Ishikawa (cell line): ENCODE measurements at regions not wholly inside any gene's neighbourhood (a gene's known extent, or its start where the extent isn't known, plus 50 kb on each side); places are given as distances from the start of the nearest gene placed in this dataset.

Experiments
- CEBPB ChIP-seq: IDR thresholded peaks from 2 replicates; pipeline ENCODE4 v1.6.1; 2012
- CREB1 ChIP-seq: IDR thresholded peaks from 2 replicates; pipeline ENCODE4 v1.6.1; 2012; ENCODE audit warnings: low read depth
- EGR1 ChIP-seq: IDR thresholded peaks from 2 replicates; pipeline ENCODE4 v1.6.1; 2012
- EP300 ChIP-seq: IDR thresholded peaks from 2 replicates; pipeline ENCODE4 v1.6.1; 2012; ENCODE audit warnings: borderline replicate concordance
- FOXM1 ChIP-seq: IDR thresholded peaks from 2 replicates; pipeline ENCODE4 v1.6.1; 2012; ENCODE audit warnings: low read depth, borderline replicate concordance
- NFIC ChIP-seq: IDR thresholded peaks from 2 replicates; pipeline ENCODE4 v1.6.1; 2012
- RAD21 ChIP-seq: IDR thresholded peaks from 2 replicates; pipeline ENCODE4 v1.6.1; 2012; ENCODE audit warnings: low read depth
- TAF1 ChIP-seq: IDR thresholded peaks from 2 replicates; pipeline ENCODE4 v1.6.1; 2012; ENCODE audit warnings: low read depth, mild to moderate bottlenecking
- TCF12 ChIP-seq: IDR thresholded peaks from 2 replicates; pipeline ENCODE4 v1.6.1; 2012; ENCODE audit warnings: low read depth
- TEAD4 ChIP-seq: IDR thresholded peaks from 2 replicates; pipeline ENCODE4 v1.6.1; 2012
- YY1 ChIP-seq: IDR thresholded peaks from 2 replicates; pipeline ENCODE4 v1.6.1; 2012; ENCODE audit warnings: low read depth
- ZBTB7A ChIP-seq: IDR thresholded peaks from 2 replicates; pipeline ENCODE4 v1.6.1; 2012; ENCODE audit warnings: low read depth
- TF ChIP-seq, protein P1 (sequence below): IDR thresholded peaks from 2 replicates; pipeline ENCODE4 v1.6.1; 2012
- TF ChIP-seq, protein P2 (sequence below): IDR thresholded peaks from 2 replicates; pipeline ENCODE4 v1.6.1; 2012
- TF ChIP-seq, protein P3 (sequence below): IDR thresholded peaks from 2 replicates; pipeline ENCODE4 v1.6.1; 2012; ENCODE audit warnings: low read depth, mild to moderate bottlenecking

DNA sequence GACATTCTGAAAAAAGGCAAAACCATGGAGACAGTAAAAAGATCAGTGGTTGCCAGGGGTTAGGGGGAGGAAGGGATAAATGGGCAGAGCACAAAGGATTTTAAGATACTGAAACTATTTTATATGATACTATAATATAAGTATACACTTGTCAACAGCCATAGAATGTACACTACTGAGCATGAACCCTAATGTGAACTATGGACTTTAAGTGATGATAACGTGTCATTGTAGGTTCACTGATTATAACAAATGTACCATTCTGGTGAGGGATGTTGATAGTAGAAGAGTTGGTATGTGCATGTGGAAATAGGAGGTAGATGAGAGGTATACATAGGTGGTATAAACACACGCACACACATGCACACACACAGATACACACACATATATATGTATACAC is 241.6 kb downstream of the NOL4 start:
- no peak for TF ChIP-seq FOXM1
- no peak for TF ChIP-seq TCF12
- no peak for TF ChIP-seq CEBPB
- TF ChIP-seq, protein P1, sequence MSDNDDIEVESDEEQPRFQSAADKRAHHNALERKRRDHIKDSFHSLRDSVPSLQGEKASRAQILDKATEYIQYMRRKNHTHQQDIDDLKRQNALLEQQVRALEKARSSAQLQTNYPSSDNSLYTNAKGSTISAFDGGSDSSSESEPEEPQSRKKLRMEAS: no peak
- no peak for TF ChIP-seq RAD21
- no peak for TF ChIP-seq CREB1
- TF ChIP-seq YY1: no peak
- TF ChIP-seq, protein P2, sequence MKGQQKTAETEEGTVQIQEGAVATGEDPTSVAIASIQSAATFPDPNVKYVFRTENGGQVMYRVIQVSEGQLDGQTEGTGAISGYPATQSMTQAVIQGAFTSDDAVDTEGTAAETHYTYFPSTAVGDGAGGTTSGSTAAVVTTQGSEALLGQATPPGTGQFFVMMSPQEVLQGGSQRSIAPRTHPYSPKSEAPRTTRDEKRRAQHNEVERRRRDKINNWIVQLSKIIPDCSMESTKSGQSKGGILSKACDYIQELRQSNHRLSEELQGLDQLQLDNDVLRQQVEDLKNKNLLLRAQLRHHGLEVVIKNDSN: no peak
- no peak for TF ChIP-seq EP300
- TF ChIP-seq TAF1: no peak
- TF ChIP-seq, protein P3, sequence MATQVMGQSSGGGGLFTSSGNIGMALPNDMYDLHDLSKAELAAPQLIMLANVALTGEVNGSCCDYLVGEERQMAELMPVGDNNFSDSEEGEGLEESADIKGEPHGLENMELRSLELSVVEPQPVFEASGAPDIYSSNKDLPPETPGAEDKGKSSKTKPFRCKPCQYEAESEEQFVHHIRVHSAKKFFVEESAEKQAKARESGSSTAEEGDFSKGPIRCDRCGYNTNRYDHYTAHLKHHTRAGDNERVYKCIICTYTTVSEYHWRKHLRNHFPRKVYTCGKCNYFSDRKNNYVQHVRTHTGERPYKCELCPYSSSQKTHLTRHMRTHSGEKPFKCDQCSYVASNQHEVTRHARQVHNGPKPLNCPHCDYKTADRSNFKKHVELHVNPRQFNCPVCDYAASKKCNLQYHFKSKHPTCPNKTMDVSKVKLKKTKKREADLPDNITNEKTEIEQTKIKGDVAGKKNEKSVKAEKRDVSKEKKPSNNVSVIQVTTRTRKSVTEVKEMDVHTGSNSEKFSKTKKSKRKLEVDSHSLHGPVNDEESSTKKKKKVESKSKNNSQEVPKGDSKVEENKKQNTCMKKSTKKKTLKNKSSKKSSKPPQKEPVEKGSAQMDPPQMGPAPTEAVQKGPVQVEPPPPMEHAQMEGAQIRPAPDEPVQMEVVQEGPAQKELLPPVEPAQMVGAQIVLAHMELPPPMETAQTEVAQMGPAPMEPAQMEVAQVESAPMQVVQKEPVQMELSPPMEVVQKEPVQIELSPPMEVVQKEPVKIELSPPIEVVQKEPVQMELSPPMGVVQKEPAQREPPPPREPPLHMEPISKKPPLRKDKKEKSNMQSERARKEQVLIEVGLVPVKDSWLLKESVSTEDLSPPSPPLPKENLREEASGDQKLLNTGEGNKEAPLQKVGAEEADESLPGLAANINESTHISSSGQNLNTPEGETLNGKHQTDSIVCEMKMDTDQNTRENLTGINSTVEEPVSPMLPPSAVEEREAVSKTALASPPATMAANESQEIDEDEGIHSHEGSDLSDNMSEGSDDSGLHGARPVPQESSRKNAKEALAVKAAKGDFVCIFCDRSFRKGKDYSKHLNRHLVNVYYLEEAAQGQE: no peak
- no peak for TF ChIP-seq TEAD4
- no peak for TF ChIP-seq ZBTB7A
- no peak for TF ChIP-seq EGR1
- no peak for TF ChIP-seq NFIC

DNA sequence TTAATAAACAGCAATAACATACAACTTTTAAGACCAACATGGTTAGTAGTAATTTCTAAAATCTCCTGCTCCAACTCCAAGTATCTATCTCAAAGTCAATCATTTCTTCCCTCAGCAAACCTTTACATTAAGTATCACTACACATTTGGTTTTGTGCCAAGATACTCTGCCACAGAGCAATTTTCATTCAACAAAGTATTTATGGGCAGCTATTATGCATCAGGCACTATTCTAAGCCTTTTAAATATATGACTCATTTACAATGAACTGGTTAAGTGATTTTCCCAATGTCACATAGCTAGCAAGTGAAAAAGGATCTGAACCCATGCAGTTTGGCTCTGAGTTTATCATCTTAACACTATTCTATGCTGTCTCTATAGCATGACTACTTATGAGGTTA is 264.3 kb downstream of the NOL4 start:
- no peak for TF ChIP-seq EP300
- no peak for TF ChIP-seq TCF12
- no peak for TF ChIP-seq CREB1
- TF ChIP-seq NFIC: peak; percentile 56; the same call in 1 of the 2 replicates

DNA sequence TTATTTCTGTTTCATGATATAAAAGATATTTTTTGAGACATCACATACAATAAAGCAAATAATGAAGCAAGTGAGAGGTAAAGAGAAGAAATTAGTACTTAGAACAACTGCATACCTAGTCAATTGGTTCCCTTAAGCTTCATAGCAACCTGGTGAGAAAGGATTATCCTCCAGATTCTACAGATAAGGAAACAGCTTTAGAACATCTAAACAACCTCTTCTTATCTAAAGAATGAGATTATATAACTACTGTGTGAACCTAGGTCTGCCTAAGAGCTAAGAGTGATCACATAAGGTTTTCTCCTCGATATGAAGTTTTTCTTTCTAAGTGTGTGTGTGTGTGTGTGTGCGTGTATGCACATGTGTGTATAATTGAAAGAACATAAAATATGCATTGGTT is 265.1 kb downstream of the NOL4 start:
- TF ChIP-seq CREB1 (no peak), FOXM1 (no peak), ZBTB7A (no peak), EGR1 (no peak), RAD21 (no peak), CEBPB (no peak), TEAD4 (no peak), EP300 (no peak), TCF12 (no peak), YY1 (no peak), NFIC (no peak), TAF1 (no peak)
- TF ChIP-seq, protein P1: no peak
- TF ChIP-seq, protein P3: no peak
- TF ChIP-seq, protein P2: no peak

DNA sequence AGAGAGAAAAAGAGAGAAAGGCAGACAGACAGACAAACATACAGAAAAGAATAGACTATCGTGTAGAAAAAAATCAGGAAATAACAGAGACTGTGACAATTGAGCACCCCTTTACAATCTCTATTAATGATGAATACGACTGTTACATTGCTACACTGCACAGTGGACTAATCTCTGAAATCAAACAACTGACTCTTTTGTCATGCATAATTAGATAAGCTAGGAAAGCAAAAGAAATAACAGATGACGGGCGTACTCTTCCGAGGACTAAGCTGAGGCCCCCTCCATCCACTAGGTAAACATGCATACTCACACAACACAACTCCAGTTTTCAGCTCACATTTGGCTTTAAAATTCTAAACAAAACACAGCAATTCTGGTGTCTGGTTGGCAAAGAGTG is 267.0 kb downstream of the NOL4 start:
- TF ChIP-seq RAD21 (no peak), YY1 (no peak), NFIC (no peak), TEAD4 (no peak), FOXM1 (no peak), ZBTB7A (no peak), EP300 (no peak), EGR1 (no peak), TAF1 (no peak), CREB1 (no peak), CEBPB (no peak), TCF12 (no peak)
- TF ChIP-seq, protein P3: no peak
- TF ChIP-seq, protein P1: no peak
- TF ChIP-seq, protein P2: no peak
